ENCODE measurements at regions not wholly inside any gene's neighbourhood (a gene's known extent, or its start where the extent isn't known, plus 50 kb on each side); places are given as distances from the start of the nearest gene placed in this dataset.

DNA sequence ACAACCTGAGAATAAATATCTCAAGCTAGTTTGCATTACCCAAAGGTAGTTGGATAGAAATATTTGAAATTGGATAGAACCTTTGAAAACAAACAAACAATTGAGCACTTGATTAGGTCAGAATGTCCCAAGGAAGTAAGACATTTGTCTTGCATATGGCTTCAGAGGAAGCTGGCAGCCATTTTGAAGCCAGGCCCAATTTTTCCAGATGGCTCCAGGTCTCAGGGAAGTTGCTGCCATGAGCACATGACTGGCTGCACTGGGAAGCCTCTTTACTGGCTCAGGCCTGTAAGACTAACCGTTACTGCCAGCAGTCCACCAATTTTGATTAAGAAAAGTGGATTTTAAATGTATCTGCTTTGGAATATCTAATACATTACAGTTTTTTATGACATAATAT lies 448.9 kb upstream of the DPH6 start:
- TF ChIP-seq CTCF (IDR thresholded peaks at IDR 0.05) = no peak
- TF ChIP-seq ZFX (IDR thresholded peaks at IDR 0.05; ENCODE audit: borderline replicate concordance) = no peak

All from 22Rv1 (cell line).